ENCODE measurements at regions not wholly inside any gene's neighbourhood (a gene's known extent, or its start where the extent isn't known, plus 50 kb on each side); places are given as distances from the start of the nearest gene placed in this dataset.

- Mint-ChIP-seq H3K4me3 (no peak overlapping the region), H3K36me3 (ENCODE audit: low read depth) (no peaks in the 10 kb centered on the region), H3K4me1 (ENCODE audit: low read depth) (no peaks in the 10 kb centered on the region), H3K9me3 (no peaks in the 10 kb centered on the region), H3K27me3 (ENCODE audit: low read depth) (peaks cover 5% of the 10 kb centered on the region), H3K27ac (no peak overlapping the region)
- no peak for DNase-seq (ENCODE audit: low spot score)
These were observed 369.4 kb upstream of the DMAC1 start for GRCh38 chr9:8168916-8169438.

- Mint-ChIP-seq H3K4me1 (ENCODE audit: low read depth) (no peaks in the 10 kb centered on the region), H3K36me3 (ENCODE audit: low read depth) (no peaks in the 10 kb centered on the region), H3K27ac (no peak overlapping the region), H3K9me3 (no peaks in the 10 kb centered on the region), H3K4me3 (no peak overlapping the region), H3K27me3 (ENCODE audit: low read depth) (no peaks in the 10 kb centered on the region)
- DNase-seq (ENCODE audit: low spot score), result no peak
These were observed 361.2 kb upstream of the DMAC1 start for GRCh38 chr9:8160787-8161186.

GRCh38 chr9:8158574-8158973 is 359.0 kb upstream of the DMAC1 start:
- Mint-ChIP-seq H3K9me3 (no peaks in the 10 kb centered on the region), H3K4me1 (ENCODE audit: low read depth) (no peaks in the 10 kb centered on the region), H3K36me3 (ENCODE audit: low read depth) (no peaks in the 10 kb centered on the region), H3K4me3 (no peak overlapping the region), H3K27ac (no peak overlapping the region), H3K27me3 (ENCODE audit: low read depth) (no peaks in the 10 kb centered on the region)
- DNase-seq (ENCODE audit: low spot score), result no peak

- no peaks in the 10 kb centered on the region for H3K9me3 Mint-ChIP-seq
- H3K27me3 Mint-ChIP-seq (ENCODE audit: low read depth), result no peaks in the 10 kb centered on the region
- H3K4me3 Mint-ChIP-seq, result no peak overlapping the region
- DNase-seq (ENCODE audit: low spot score), result no peak
- H3K27ac Mint-ChIP-seq, result no peak overlapping the region
- H3K36me3 Mint-ChIP-seq (ENCODE audit: low read depth), result no peaks in the 10 kb centered on the region
- H3K4me1 Mint-ChIP-seq (ENCODE audit: low read depth), result no peaks in the 10 kb centered on the region
These were observed 358.2 kb upstream of the DMAC1 start for GRCh38 chr9:8157683-8158324.

- no peaks in the 10 kb centered on the region for H3K9me3 Mint-ChIP-seq
- no peaks in the 10 kb centered on the region for H3K4me1 Mint-ChIP-seq (ENCODE audit: low read depth)
- H3K27ac Mint-ChIP-seq, result no peak overlapping the region
- no peaks in the 10 kb centered on the region for H3K36me3 Mint-ChIP-seq (ENCODE audit: low read depth)
- no peak overlapping the region for H3K4me3 Mint-ChIP-seq
- DNase-seq (ENCODE audit: low spot score), result no peak
- H3K27me3 Mint-ChIP-seq (ENCODE audit: low read depth), result no peaks in the 10 kb centered on the region
These were observed 356.8 kb upstream of the DMAC1 start for GRCh38 chr9:8156346-8156745.

GRCh38 chr9:8155706-8156105 is 356.1 kb upstream of the DMAC1 start:
- H3K27me3 Mint-ChIP-seq (ENCODE audit: low read depth), result no peaks in the 10 kb centered on the region
- DNase-seq (ENCODE audit: low spot score), result no peak
- H3K9me3 Mint-ChIP-seq, result peaks cover 4% of the 10 kb centered on the region
- no peak overlapping the region for H3K27ac Mint-ChIP-seq
- H3K36me3 Mint-ChIP-seq (ENCODE audit: low read depth), result no peaks in the 10 kb centered on the region
- no peaks in the 10 kb centered on the region for H3K4me1 Mint-ChIP-seq (ENCODE audit: low read depth)
- no peak overlapping the region for H3K4me3 Mint-ChIP-seq

DNA sequence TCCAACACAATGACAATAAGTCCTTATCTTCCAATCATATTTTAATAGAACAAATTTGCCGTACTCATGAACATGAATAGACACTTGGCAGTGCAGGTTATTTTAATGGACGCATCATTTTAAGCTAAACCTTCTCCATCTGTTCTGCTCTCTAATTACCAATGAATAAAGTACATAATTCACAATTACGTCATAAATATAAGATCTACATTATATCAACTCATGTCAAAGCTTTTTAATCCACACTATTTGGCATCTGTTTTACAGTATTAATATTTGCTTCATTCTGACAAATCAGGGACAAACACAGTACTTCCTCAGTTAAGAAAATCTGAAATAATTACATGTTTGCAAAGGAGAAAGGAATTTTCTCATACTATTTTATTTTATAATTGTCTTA is 344.1 kb upstream of the DMAC1 start:
- Mint-ChIP-seq H3K27ac (no peak overlapping the region), H3K4me3 (no peak overlapping the region), H3K9me3 (no peaks in the 10 kb centered on the region), H3K27me3 (ENCODE audit: low read depth) (no peaks in the 10 kb centered on the region), H3K36me3 (ENCODE audit: low read depth) (no peaks in the 10 kb centered on the region), H3K4me1 (ENCODE audit: low read depth) (no peaks in the 10 kb centered on the region)
- no peak for DNase-seq (ENCODE audit: low spot score)

DNA sequence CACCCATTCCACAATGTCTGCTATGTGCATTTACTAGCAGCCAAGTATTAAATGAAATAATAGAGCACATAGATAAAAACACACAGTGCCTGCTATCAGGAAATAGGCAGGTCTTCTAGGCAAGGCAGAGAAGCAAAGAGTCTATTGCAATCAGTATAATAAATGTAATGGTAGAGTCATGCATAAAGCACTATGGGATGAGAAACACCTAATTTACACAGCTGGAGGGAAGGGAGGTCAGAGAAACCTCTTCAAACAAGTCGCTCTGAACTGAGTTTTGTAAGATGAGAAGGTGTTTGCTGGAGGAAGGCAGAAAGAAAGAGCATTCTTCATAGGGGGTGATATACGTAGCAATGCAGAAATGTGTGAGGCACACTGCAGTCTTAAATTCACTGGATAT is 341.0 kb upstream of the DMAC1 start:
- no peaks in the 10 kb centered on the region for H3K9me3 Mint-ChIP-seq

GRCh38 chr9:8139756-8140155 is 340.2 kb upstream of the DMAC1 start:
- Mint-ChIP-seq H3K27me3 (ENCODE audit: low read depth) (no peaks in the 10 kb centered on the region), H3K27ac (no peak overlapping the region), H3K36me3 (ENCODE audit: low read depth) (no peaks in the 10 kb centered on the region), H3K9me3 (no peaks in the 10 kb centered on the region), H3K4me1 (ENCODE audit: low read depth) (no peaks in the 10 kb centered on the region), H3K4me3 (no peak overlapping the region)
- DNase-seq (ENCODE audit: low spot score), result no peak

More for the DNA sequence above, 341.0 kb upstream of the DMAC1 start:
- no peak overlapping the region for H3K27ac Mint-ChIP-seq
- no peaks in the 10 kb centered on the region for H3K27me3 Mint-ChIP-seq (ENCODE audit: low read depth)
- H3K4me1 Mint-ChIP-seq (ENCODE audit: low read depth), result no peaks in the 10 kb centered on the region
- no peak overlapping the region for H3K4me3 Mint-ChIP-seq
- no peaks in the 10 kb centered on the region for H3K36me3 Mint-ChIP-seq (ENCODE audit: low read depth)
- DNase-seq (ENCODE audit: low spot score), result no peak

DNA sequence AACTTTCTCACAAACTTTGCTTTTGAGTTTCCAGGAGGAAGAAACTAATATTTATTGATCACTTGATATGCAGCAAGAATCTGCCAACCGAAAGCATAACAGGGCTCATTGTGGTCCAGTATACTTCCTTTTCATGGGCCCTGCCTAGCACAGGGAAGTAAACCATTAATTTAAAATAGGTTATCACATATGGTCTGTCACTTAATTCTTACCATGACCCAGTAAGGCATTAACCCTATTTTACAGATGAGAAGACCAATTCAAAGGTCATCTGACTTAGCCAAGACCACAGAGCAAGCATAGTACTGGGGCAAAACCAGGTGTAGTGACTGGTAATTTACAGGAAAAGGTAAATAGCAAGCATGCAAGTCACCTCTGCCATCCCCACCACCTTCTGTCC is 336.9 kb upstream of the DMAC1 start:
- no peaks in the 10 kb centered on the region for H3K27me3 Mint-ChIP-seq (ENCODE audit: low read depth)
- no peak overlapping the region for H3K27ac Mint-ChIP-seq
- no peaks in the 10 kb centered on the region for H3K9me3 Mint-ChIP-seq
- no peak for DNase-seq (ENCODE audit: low spot score)
- H3K4me1 Mint-ChIP-seq (ENCODE audit: low read depth), result no peaks in the 10 kb centered on the region
- no peak overlapping the region for H3K4me3 Mint-ChIP-seq
- no peaks in the 10 kb centered on the region for H3K36me3 Mint-ChIP-seq (ENCODE audit: low read depth)

GRCh38 chr9:8134635-8135034 is 335.1 kb upstream of the DMAC1 start:
- no peaks in the 10 kb centered on the region for H3K4me1 Mint-ChIP-seq (ENCODE audit: low read depth)
- H3K36me3 Mint-ChIP-seq (ENCODE audit: low read depth), result no peaks in the 10 kb centered on the region
- no peak overlapping the region for H3K27ac Mint-ChIP-seq
- H3K27me3 Mint-ChIP-seq (ENCODE audit: low read depth), result no peaks in the 10 kb centered on the region
- H3K9me3 Mint-ChIP-seq, result no peaks in the 10 kb centered on the region
- no peak for DNase-seq (ENCODE audit: low spot score)
- no peak overlapping the region for H3K4me3 Mint-ChIP-seq

- no peak for DNase-seq (ENCODE audit: low spot score)
- Mint-ChIP-seq H3K9me3 (no peaks in the 10 kb centered on the region), H3K4me3 (no peak overlapping the region), H3K36me3 (ENCODE audit: low read depth) (no peaks in the 10 kb centered on the region), H3K4me1 (ENCODE audit: low read depth) (peaks cover under 1% of the 10 kb centered on the region), H3K27ac (no peak overlapping the region), H3K27me3 (ENCODE audit: low read depth) (no peaks in the 10 kb centered on the region)
These were observed 334.0 kb upstream of the DMAC1 start for GRCh38 chr9:8133606-8134005.

DNA sequence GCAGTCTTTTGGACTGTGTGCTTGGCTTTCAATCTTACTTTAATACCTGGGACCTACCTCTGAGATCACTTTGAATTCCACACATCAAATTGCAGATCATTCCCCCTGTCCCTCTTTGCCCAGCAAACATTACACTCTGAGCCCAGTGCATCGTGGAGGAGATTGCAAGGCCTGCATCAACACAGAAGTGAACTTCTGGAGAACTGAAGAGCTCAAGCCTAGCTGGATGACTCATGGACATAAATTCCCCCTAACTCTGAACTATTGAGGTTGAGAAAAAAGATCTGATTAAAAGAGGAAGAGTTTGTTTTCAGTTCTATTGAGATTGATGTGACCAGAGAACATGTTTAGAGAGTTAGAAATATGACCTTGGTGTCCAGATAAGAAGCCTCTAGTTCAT is 316.0 kb upstream of the DMAC1 start:
- Mint-ChIP-seq H3K36me3 (ENCODE audit: low read depth) (no peaks in the 10 kb centered on the region), H3K9me3 (peaks cover 4% of the 10 kb centered on the region), H3K27me3 (ENCODE audit: low read depth) (no peaks in the 10 kb centered on the region), H3K4me1 (ENCODE audit: low read depth) (peaks cover 20% of the 10 kb centered on the region), H3K4me3 (no peak overlapping the region), H3K27ac (no peak overlapping the region)
- peak; percentile 23 for DNase-seq (ENCODE audit: low spot score)

DNA sequence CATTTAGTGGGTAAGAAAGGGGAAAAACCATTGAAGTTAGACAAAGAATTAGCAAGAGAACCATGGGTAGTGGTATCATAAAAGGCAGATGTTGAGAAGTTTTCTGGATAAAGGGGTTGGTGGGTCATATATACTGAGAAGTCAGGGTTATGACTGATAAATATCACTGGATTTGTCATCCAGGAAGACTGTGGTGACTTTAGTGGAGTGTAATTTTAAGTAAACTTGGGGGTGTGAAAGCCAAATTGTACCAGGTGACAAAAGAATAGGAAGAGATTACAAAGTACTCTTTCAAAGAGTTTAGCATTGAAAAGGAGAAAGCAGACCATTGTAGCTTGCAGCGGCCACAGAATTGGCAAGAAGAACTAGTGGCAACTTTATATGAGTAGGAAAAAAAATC is 315.2 kb upstream of the DMAC1 start:
- Mint-ChIP-seq H3K36me3 (ENCODE audit: low read depth) (no peaks in the 10 kb centered on the region), H3K4me1 (ENCODE audit: low read depth) (peaks cover 20% of the 10 kb centered on the region), H3K27ac (peak overlapping the region; percentile 14), H3K9me3 (peaks cover 4% of the 10 kb centered on the region), H3K27me3 (ENCODE audit: low read depth) (no peaks in the 10 kb centered on the region), H3K4me3 (no peak overlapping the region)
- peak; percentile 13 for DNase-seq (ENCODE audit: low spot score)

GRCh38 chr9:8106362-8106761 is 306.8 kb upstream of the DMAC1 start:
- H3K9me3 Mint-ChIP-seq, result peaks cover 7% of the 10 kb centered on the region
- no peak overlapping the region for H3K27ac Mint-ChIP-seq
- H3K4me3 Mint-ChIP-seq, result no peak overlapping the region
- no peak for DNase-seq (ENCODE audit: low spot score)
- no peaks in the 10 kb centered on the region for H3K36me3 Mint-ChIP-seq (ENCODE audit: low read depth)
- no peaks in the 10 kb centered on the region for H3K4me1 Mint-ChIP-seq (ENCODE audit: low read depth)
- H3K27me3 Mint-ChIP-seq (ENCODE audit: low read depth), result no peaks in the 10 kb centered on the region

Data from T-helper 2 cell treated with Interferon-gamma antibody and Interleukin-4, amounts not matched to agents 5 μg/mL and 100 μg/mL, for 36 hours (primary cell).